Smooth muscle cell (in vitro differentiated cells): ENCODE measurements at regions not wholly inside any gene's neighbourhood (a gene's known extent, or its start where the extent isn't known, plus 50 kb on each side); places are given as distances from the start of the nearest gene placed in this dataset.
A peak's percentile ranks its signal among the peaks of the same experiment; 100 is the strongest.

Experiments
- DNase-seq: peaks from one replicate; lab custom pipeline; 2025; ENCODE audit not compliant: unreplicated experiment; lab: John Stamatoyannopoulos, UW
- H2AFZ ChIP-seq: fragments of 200-600 bp; sonication (generic); 2 replicates; pipeline ENCODE4 v1.6.0; 2016; ENCODE audit warnings: antibody characterized with exemption, low read depth, mild to moderate bottlenecking
- H3F3A ChIP-seq: fragments of 200-600 bp; sonication (generic); 2 replicates; pipeline ENCODE4 v1.6.0; 2017; ENCODE audit warnings: antibody characterized with exemption, low read depth
- H3K27ac ChIP-seq: fragments of 200-600 bp; sonication (generic); 2 replicates; pipeline ENCODE4 v1.5.1; 2016; ENCODE audit warnings: low read depth, mild to moderate bottlenecking
- H3K27me3 ChIP-seq: fragments of 200-600 bp; sonication (generic); 2 replicates; pipeline ENCODE4 v1.6.1; 2016; ENCODE audit warnings: low read depth, mild to moderate bottlenecking
- H3K36me3 ChIP-seq: fragments of 200-600 bp; sonication (generic); 2 replicates; pipeline ENCODE4 v1.5.1; 2016; ENCODE audit warnings: low read depth
- H3K4me1 ChIP-seq: fragments of 200-600 bp; sonication (generic); 2 replicates; pipeline ENCODE4 v1.5.1; 2016; ENCODE audit warnings: low read depth
- H3K4me2 ChIP-seq: fragments of 200-600 bp; sonication (generic); 2 replicates; pipeline ENCODE4 v1.6.0; 2016; ENCODE audit warnings: mild to moderate bottlenecking
- H3K4me3 ChIP-seq: fragments of 200-600 bp; sonication (generic); 2 replicates; pipeline ENCODE4 v1.5.1; 2016; ENCODE audit warnings: mild to moderate bottlenecking
- H3K79me2 ChIP-seq: fragments of 200-600 bp; sonication (generic); 2 replicates; pipeline ENCODE4 v1.6.0; 2016; ENCODE audit warnings: low read depth, mild to moderate bottlenecking
- H3K9ac ChIP-seq: fragments of 200-600 bp; sonication (generic); 2 replicates; pipeline ENCODE4 v1.6.0; 2016; ENCODE audit warnings: low read depth
- H3K9me3 ChIP-seq: fragments of 200-600 bp; sonication (generic); replicated peaks from 2 replicates; pipeline ENCODE4 v1.5.1; 2016; ENCODE audit warnings: low read depth
- H4K20me1 ChIP-seq: fragments of 200-600 bp; sonication (generic); 2 replicates; pipeline ENCODE4 v1.6.0; 2016; ENCODE audit warnings: low read depth
- CTCF ChIP-seq: fragments of 200-600 bp; sonication (generic); IDR thresholded peaks from 2 replicates; pipeline ENCODE4 v1.5.1; 2017; ENCODE audit warnings: borderline replicate concordance, mild to moderate bottlenecking, antibody characterized with exemption; ENCODE audit not compliant: insufficient read depth, poor library complexity, severe bottlenecking
- WGBS: methylation state at CpG from one replicate; pipeline ENCODE4 v1.1.7; 2016; ENCODE audit warnings: low lambda C conversion rate; 5-methylcytosine and 5-hydroxymethylcytosine counted together

DNA sequence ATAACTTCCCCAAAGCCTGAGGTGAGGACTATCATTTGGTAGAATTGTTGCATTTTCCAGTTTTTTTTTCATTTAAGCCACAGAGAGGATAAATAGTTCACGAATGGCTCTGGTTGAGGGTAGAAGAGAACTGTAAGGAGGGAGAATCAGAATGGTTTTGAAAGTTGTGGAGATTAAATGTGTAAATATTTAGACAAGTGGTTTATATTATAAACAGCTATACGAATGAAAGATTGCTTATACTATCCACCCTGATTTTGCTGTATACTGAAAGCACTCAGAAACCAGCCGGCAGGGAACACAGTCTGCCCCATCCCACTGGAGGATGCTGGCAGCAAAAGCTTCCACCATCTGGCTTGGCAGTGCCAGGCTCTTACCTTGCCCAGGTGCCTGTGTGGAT, 341.1 kb downstream of the RAPGEF2 start:
- no peak overlapping the region for H2AFZ ChIP-seq
- no peak overlapping the region for H3K27ac ChIP-seq
- H3K4me2 ChIP-seq = no peak overlapping the region
- WGBS = 67% methylated on average over 3 of the region's 3 CpGs
- TF ChIP-seq CTCF = no peak
- no peak overlapping the region for H3K4me3 ChIP-seq
- no peak for DNase-seq
- no peak overlapping the region for H3K9ac ChIP-seq
- no peaks in the 10 kb centered on the region for H3K79me2 ChIP-seq
- H3K27me3 ChIP-seq = no peaks in the 10 kb centered on the region
- H3K36me3 ChIP-seq = no peaks in the 10 kb centered on the region
- H3K9me3 ChIP-seq = no peaks in the 10 kb centered on the region
- no peaks in the 10 kb centered on the region for H4K20me1 ChIP-seq
- H3K4me1 ChIP-seq = no peaks in the 10 kb centered on the region
- no peaks in the 10 kb centered on the region for H3F3A ChIP-seq

DNA sequence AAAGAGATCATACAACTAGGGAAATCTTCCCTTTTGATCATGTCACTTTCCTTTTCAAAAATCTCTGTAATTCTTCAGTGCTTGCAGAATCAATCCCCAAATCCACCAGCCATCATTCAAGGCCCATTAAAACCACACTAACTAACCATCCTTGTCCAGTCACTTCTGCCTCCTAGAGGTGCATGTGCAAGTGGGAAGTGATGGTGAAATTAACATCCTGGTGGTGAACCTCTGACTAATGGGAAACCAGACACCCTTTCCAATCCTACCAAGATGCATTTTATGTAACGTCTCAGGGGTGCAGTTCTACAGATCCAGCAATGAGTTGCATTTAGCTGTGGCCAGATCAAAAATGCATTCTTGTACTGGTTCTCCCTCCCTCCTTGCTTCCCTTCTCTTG, 341.8 kb downstream of the RAPGEF2 start:
- no peaks in the 10 kb centered on the region for H3K79me2 ChIP-seq
- H3K9ac ChIP-seq = no peak overlapping the region
- no peaks in the 10 kb centered on the region for H4K20me1 ChIP-seq
- no peak for TF ChIP-seq CTCF
- H2AFZ ChIP-seq = no peak overlapping the region
- no peak overlapping the region for H3K4me2 ChIP-seq
- H3K4me3 ChIP-seq = no peak overlapping the region
- H3K27me3 ChIP-seq = no peaks in the 10 kb centered on the region
- no peak for DNase-seq
- no peaks in the 10 kb centered on the region for H3K36me3 ChIP-seq
- no peaks in the 10 kb centered on the region for H3F3A ChIP-seq
- WGBS = 65% methylated on average over 1 of the region's 1 CpG
- no peaks in the 10 kb centered on the region for H3K4me1 ChIP-seq
- H3K9me3 ChIP-seq = no peaks in the 10 kb centered on the region
- no peak overlapping the region for H3K27ac ChIP-seq

- Histone ChIP-seq H3K4me1 (no peaks in the 10 kb centered on the region), H3K79me2 (no peaks in the 10 kb centered on the region), H2AFZ (no peak overlapping the region), H4K20me1 (no peaks in the 10 kb centered on the region), H3K9ac (no peak overlapping the region), H3K36me3 (no peaks in the 10 kb centered on the region), H3K9me3 (no peaks in the 10 kb centered on the region), H3K27me3 (no peaks in the 10 kb centered on the region), H3K4me3 (no peak overlapping the region), H3F3A (no peaks in the 10 kb centered on the region), H3K4me2 (no peak overlapping the region), H3K27ac (no peak overlapping the region)
- no peak for DNase-seq
- 74% methylated on average over 2 of the region's 2 CpGs for WGBS
- no peak for TF ChIP-seq CTCF
These were observed 342.8 kb downstream of the RAPGEF2 start for GRCh38 chr4:159445692-159446091.

DNA sequence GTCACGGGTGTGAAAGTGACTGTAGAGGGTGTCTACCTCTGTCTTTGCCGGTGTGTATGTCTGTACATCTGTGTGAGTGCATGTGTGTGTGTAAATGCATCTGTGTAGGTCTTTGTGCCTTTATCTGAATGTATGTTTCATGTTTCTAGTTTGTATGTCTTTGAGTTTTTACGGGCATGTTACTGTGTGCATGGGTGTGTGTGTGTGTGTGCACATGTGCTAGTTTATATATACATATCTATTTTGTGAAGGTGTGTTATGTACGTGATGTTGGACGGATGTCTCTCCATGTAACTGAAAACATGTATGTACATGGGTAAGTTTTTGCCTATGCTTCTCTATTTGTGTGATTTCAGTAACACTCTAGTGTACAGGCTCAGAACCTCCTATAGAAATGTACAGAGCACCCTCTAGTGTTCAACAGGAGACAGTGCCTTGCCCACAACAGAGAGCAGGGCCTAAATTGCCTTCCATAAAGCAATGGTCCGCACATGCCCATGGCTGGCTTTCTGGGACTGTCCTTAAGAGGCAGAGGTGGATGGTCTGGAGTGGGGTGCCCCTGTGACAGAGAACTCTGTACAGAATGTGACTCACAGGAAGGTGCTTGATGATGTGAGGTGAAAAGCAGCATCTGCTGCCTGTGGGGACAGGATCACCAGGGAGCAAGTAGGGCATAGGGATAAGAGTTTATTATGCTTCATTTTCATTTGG, 343.5 kb downstream of the RAPGEF2 start:
- 57% methylated on average over 6 of the region's 6 CpGs for WGBS
- Histone ChIP-seq H3K4me1 (no peaks in the 10 kb centered on the region), H4K20me1 (no peaks in the 10 kb centered on the region), H3K36me3 (no peaks in the 10 kb centered on the region), H3K4me3 (no peak overlapping the region), H2AFZ (no peak overlapping the region), H3F3A (no peaks in the 10 kb centered on the region), H3K9me3 (no peaks in the 10 kb centered on the region), H3K27ac (no peak overlapping the region), H3K79me2 (no peaks in the 10 kb centered on the region), H3K9ac (no peak overlapping the region), H3K4me2 (no peak overlapping the region), H3K27me3 (no peaks in the 10 kb centered on the region)
- DNase-seq = peak; percentile 1
- peak; percentile 87 for TF ChIP-seq CTCF
